GM04503 (cell line): ENCODE measurements at regions not wholly inside any gene's neighbourhood (a gene's known extent, or its start where the extent isn't known, plus 50 kb on each side); places are given as distances from the start of the nearest gene placed in this dataset.

Source experiments
- DNase-seq: peaks from one replicate; pipeline ENCODE4 v3.0.0-alpha.2; 2012; ENCODE audit warnings: low read depth

DNA sequence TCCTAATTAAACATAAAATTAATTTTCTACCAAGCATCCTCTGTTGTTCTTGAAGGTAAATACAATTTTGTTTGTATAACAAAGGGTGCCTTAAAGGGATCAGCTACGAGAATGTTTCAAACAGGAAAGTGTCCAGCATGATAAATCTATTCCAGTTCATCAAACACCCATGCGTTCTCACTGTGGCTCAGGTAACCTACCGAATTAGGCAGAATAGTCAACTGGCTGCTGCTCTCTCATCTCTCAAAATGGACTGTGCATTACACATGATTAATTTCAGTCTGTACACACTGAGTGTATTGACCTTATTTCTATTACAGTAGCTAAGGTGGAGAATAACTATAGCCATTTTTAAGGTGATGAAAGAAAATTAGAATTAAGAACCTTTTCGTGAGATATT, 127.5 kb upstream of the RMST start:
- DNase-seq: no peak

DNA sequence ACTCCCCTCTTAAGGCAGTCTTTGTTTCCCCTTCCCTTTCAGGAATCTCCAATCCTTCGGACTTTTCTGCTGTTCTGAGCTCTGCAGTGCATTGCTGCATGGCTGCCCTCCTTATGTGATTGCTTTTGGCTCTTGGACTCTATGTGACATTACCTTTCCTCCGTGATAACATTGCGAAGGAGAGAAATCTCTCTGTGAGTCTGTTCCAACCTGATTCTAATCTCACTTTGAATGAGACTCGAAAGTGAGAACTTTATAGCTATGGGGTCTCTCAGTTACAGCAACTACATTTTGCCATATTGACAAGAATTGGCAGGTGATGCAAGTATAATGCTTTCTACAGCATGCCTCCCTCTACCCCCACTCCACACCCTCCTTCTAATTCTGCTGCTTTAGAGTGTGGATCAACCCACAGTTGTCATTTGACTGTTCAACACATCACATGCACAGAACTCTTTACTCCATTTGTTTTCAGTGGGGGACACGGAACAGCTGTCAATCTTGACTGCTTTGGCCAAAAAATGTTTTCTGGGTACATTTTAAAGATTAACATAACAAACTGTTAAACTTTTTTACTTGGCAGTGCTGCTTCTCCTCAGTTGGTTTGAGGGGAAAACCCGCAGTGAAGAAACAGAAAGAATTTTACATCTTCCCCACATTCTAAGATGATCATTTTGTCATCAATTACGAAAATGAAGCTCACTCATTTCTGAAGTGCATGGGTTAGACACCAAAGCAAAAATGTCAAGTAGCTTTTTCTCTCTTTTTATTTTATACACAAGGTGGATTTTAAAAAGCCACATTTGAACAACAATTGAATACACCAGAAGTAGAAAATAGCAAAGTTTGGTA, 125.5 kb upstream of the RMST start:
- DNase-seq: no peak

DNA sequence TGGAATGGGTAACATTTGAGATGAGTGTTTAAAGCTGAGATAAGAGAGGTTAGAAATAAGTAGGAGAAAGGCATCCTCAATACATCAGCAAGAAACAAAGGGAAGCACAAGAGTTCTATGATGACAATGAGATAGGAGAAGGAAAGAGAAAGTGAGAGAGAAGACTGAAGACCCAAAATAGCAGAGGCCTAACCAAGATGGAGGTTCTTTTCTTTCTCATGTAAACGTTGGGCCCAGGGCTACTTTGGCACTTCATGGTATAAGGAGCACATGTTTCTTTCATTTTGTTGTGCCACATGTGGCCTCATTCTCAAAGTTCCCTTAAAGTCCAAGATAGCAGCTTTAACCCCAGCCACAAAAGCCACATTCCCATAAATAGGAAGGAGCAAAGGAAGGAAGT, 120.5 kb upstream of the RMST start:
- no peak for DNase-seq

DNA sequence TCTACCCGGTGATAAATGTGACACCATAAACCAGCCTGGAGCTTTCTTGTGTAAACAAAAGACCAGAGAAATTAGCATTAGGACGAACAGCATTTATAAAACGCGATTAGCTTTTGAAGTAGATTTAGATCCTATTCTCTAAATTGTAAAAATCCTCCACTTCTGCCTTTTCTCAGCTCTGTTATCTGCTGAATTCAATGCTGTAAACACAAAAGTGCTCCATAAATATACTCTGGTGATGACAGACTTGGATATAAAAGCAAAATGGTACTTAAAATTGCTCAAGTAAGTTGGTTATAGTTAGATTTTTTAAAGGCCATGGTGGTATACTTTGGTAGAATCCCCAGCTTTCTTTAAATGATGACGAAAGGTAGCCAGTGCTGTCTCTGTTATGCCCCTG, 114.6 kb upstream of the RMST start:
- DNase-seq: no peak

DNA sequence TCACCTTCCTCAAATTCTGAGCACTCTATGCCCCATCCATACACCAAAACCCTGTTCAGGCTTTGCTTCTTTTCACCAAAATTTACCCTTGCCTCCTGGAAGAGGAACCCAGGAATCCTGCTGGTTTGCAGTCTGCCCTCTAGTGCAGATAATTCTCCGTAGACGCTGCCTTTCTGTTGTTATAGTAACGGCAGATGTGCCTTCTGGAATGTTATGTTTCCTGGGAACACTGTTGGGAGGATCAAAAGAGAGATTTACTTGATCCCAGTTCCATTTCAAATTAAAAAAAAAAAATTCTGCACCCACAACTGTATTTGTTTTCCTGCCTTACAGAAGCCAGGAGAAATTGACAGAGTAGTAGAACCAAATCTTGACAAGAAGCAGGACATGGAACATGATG, 104.2 kb upstream of the RMST start:
- no peak for DNase-seq

DNA sequence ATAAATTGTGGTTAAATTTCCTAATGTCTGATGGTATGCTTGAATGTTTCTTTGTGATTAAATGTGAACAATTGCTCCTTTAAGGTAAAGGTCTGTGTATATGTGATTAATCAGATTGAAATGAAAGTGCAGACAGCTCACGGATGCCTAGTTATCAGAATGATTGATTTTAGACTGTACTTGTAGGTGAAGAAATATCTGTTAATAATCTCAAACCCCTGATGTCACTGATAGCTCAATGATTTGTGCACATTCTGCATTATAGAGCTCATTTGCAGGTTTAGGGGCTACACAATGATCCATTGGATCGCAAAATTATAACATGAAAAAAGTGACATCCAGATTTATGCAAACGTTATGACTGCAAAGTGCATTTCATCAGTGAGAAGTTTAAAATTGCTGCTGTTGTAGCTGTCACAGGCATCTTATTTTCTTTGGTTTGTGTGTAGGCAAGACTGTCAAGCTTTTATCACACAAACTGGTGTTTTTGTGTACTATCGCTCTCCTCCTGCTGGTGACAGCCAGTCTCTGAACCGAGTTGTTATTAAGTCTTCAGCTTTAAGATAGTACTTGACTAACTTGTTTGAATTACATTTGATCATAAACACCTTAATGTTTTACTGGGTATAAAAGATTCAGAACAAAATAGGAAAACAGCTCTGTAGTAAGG, 103.4 kb upstream of the RMST start:
- DNase-seq: no peak

DNA sequence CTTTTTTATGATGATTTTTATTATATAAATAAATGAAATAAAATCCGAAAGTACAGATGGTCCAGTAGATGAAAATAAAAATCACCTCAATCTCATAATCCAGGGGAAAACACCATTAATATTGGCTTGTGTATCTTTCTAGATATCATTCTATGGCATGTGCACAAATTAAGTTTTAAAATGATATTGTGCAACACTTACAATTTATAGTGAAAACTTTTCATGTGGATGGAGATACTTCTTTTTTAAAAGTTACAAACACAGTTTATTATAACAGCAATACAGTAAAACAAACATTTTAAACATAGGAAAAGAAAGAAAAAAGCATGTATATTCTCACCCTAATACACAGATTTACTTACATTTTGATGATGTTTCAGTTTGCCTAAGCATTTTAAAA, 98.9 kb upstream of the RMST start:
- DNase-seq: no peak

DNA sequence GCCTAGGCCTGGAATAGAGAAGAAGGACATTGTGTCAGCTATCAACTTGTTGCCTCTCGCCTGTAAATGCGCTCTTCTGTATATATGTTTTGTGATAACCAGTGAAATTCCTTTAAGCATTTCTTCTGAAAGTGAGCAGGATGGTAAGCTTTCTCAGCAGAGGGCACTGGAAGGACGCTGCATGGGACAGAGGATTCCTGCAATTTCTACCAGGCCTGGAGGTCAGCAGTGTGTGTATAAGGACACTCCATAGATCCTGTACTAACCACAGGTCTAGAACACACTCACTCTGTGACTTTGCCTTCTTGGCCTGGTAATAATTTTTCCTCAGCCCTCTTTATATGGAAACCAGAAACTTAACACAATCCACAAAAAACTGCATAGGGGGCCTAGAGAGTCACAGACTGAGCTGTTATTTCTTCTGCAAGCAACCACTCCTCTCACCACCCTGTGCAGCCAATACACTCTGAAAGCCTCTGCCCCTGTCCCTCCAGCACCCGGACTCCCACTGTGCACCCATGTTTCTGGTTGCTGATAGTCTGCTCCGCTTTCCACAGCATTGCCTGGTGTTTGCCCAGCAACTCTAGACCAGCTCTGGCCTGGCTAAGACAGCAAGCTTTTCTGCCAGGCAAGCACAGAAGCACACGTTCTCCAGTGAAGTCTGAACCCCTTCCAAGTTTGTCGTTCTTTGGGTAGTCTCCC, 94.0 kb upstream of the RMST start:
- no peak for DNase-seq

DNA sequence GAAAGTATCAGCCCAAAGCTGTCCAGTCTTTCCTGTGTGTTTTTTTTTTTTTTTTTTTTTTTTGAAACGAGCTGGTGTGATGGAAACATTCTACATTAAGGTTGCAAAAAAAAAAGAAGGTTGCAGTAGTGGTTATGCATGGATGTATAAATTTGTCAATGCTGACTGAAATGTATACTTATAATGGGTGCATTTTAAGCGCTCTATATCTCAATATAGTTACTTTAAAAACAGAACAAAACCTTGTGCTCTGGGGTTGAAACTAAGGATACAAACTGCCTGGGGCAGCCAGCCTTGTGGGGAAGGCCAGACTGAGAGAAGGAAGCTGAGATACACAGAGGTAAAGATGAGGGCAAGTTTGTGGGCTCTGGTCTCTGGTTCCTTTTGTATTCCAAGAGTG, 87.3 kb upstream of the RMST start:
- DNase-seq: no peak

DNA sequence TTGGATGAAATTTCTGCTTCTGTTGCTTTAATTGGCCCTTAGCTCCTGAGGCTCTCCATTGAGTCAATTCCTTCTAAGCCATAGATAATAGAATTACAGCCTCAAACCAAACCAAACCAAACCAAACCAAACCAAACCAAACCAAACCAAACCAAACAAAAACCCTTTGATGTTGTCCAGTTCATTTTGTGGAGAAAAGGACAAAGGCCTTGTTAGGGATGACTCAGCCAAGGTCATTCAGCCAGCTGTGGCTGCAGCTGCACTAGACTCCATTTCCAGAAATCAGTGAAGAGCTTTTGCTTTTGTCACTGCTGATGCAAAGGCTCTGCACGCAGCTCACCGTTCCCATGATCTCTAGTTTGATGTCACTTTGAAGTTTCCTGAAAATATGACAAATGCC, 82.2 kb upstream of the RMST start:
- DNase-seq: no peak

DNA sequence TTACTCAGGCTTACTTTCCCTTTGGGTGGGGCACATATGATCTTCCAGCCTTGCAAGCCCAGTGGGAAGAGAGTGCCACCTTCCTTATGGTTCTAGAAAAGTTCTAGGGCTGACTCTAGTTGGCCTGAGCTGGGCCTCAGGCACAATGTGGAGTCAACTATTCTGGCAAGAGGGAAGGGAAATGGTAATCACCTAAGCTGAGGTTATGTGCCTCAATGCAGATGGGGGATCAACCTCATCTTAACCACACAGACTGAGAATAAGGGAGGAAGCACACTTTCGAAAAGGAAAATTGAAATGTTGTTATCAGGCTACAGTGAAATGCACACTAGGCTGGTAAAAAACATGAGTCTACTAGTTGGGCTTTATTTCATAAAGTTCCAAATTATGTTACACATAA, 77.5 kb upstream of the RMST start:
- no peak for DNase-seq

DNA sequence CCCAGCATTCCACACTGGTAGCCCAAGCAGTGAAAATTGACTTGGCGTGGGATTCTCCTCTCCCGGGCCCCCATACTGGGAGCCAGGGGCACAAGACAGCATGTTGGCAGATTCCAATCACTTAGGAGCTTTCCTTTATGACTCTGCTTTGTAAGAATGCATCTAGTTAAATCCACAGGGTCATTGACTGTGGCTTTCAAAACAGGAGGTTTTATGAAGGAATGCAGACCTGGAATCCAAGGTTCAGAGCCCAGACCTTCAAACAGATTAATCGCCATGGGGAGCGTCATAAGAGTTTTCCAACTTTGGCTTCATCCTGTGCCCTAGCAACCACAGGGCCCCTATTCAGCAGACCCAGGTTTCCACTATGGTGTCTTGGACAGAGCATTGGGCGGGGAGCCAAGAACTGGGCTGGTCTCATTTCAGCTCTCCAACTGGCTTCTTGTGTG, 76.4 kb upstream of the RMST start:
- no peak for DNase-seq

DNA sequence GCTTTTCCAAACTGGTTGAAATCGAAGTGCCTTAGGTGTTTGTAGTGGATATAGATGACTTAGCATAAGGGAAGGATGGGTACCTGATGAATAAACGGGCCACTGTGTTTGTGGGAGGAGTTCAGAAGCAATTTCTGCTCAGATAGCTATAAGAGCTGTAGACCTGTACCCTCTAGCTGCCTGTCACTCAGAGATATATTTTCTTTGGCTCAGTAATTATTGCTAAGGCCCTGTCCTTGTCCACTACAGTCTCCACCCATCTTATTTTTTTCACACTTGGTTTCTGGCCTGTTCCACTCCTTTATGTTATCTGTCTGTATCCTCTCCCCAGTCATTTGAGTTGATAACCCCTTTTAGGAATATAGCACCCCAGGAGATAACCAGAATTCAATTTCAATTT, 74.8 kb upstream of the RMST start:
- DNase-seq: no peak

DNA sequence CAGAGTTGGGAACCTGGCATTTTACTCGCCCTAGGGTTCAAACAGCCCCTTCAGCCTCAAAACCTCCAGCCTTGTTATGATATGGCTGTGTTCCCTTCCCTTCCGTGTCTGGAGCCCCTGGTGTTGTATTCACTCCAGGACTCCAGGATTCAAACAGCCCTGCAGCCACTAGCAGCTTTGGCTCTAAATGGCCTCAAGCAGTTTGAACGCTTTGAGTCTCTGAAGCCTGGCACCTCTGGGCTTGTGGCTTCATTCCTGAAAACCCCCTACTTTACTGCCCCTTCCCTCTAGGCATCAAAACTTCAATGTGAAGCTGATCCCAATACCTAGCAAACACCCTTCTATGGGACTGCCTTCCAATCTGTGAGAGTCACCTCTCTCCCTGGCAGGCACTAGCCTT, 67.9 kb upstream of the RMST start:
- no peak for DNase-seq

DNA sequence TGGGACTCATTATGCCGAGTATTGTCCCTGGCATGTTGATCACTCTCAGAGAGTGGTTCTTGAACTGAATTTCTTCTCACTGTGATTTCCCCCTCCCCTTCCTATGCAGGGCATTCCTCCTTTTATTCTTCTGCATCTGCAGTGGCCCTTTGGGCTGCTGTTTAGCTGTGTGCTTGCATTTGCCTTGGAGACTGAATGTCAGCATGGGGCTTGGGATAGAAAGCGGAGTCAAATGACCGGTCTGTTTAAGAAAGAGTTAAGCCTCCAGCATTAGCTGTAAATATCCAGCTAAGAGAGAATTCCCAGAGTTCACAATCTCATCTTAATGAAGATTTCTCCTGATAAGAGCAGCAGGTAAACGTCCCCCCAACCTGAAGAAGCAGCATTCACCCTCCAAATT, 65.6 kb upstream of the RMST start:
- DNase-seq: no peak

DNA sequence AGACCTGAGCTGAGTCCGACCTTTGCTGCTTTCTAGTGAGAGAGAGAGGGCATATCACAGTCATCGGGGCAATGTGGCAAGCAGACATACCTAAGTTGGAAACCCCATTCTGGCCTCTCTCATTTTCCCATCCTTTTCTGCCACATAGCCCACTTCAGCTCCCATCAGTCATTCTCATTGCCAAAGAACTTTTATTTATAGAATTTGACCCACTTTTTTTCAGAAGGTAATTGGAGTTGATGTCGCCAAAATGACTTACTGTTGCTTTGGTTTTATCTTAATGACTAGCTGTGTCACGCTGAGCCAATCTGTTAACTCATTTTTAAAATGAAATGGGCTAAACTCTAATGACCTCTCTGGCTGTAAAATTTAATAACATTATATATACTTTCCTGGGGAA, 63.9 kb upstream of the RMST start:
- DNase-seq: no peak

DNA sequence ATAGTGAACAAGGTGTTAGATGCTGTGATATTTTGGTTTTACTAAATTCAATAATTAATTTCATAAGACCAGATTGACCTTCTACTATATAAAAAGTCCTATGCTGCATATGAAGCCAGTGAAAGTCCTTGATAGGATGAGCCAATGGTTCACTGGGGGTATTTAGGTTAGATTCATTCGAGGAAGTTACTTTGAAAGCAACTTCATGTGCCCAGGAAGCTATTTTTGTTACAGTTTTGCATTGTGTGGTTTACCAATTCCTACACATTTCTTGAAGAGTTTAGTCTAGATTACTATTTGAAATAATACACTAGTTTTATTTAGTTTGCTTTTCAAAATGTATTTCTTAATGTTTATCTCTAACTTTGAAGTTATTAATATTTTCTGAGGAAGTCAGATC, 58.5 kb upstream of the RMST start:
- no peak for DNase-seq

DNA sequence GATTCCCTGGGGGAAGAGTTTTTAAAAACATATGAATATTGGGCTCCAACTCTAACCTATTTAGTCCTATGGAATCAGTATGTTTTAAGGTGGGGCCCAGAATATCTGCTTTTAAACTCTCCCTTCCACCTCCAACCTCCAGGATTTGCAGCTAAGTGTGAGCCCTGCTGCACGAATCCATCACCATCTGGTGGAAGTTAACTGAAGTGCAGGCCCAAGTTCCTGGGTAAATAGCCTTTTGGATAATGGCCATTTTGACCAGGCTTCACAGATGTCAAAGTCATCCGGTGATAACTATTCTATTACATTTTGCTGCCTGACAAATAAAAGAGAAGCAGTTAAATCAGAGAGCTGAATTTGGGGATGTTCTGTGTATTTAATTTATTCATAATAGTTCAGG, 58.1 kb upstream of the RMST start:
- no peak for DNase-seq

DNA sequence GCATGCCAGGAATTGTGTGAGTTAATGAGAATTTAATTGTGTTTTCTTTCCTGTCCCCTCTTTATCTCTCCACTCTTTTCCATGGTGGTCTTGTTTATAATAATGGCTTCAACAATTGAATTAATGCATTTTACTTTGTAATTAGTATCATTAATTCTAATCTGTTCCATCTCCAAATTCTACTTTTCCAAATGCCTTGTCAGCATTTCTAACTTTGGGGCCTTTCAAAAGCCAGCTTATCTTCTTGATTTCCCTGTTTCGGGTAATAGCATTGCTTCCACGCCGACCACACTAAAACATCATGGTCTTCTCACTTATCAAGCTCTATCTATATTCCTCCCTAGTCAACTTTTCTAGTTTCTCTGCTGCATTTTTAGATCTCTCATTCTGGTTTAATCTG, 54.2 kb upstream of the RMST start:
- DNase-seq: no peak

DNA sequence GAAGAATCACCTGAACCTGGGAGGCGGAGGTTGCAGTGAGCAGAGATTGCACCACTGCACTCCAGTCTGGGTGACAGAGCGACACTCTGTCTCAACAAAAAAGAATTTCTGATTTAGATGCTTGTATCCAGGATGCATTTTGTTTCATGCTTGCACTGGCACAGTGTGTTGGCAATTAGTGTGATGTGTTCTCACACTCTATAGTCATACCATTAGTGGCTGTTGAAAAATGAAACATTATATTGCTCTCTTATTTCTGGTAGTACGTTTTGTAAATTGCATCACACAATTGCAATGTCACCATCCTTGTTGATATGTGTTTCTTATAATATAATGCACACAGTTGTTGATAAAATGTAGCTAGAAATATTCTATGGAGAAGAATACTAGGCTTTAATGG, 51.3 kb upstream of the RMST start:
- no peak for DNase-seq
